Right atrium auricular region (tissue), 2 donors: ENCODE measurements at regions not wholly inside any gene's neighbourhood (a gene's known extent, or its start where the extent isn't known, plus 50 kb on each side); places are given as distances from the start of the nearest gene placed in this dataset.

Experiments
- DNase-seq: peaks from one replicate; pipeline ENCODE4 v3.0.0-alpha.2; 2019; ENCODE audit warnings: low spot score
- H3K27ac ChIP-seq, 2 donors: fragments of 200-600 bp; sonication (generic); 1 replicate in 1 of 2; 2 replicates in 1 of 2; pipeline ENCODE4 v1.5.1; 2016 to 2019
- H3K27me3 ChIP-seq, 2 donors: fragments of 200-600 bp; sonication (generic); one replicate each; pipeline versions ENCODE4 v1.5.1 to v1.6.0; 2017 to 2019
- H3K36me3 ChIP-seq: fragments of 200-600 bp; sonication (generic); one replicate; pipeline ENCODE4 v1.5.1; 2016
- H3K4me1 ChIP-seq, 2 donors: fragments of 200-600 bp; sonication (generic); one replicate each; pipeline versions ENCODE4 v1.5.1 to v1.6.0; 2017 to 2019
- H3K4me3 ChIP-seq, 2 donors: fragments of 200-600 bp; sonication (generic); 1 replicate in 1 of 2; 2 replicates in 1 of 2; pipeline ENCODE4 v1.5.1; 2017 to 2019; ENCODE audit warnings: mild to moderate bottlenecking in 1 of 2, moderate library complexity in 1 of 2
- H3K9me3 ChIP-seq, 2 donors: fragments of 200-600 bp; sonication (generic); one replicate each; pipeline ENCODE4 v1.5.1; 2019
- TF ChIP-seq, protein P1 (sequence below), 2 donors: fragments of 200-600 bp; sonication (generic); IDR thresholded peaks; one replicate each; pipeline ENCODE4 v1.5.1; 2019; ENCODE audit warnings: antibody characterized with exemption in 2 of 2

DNA sequence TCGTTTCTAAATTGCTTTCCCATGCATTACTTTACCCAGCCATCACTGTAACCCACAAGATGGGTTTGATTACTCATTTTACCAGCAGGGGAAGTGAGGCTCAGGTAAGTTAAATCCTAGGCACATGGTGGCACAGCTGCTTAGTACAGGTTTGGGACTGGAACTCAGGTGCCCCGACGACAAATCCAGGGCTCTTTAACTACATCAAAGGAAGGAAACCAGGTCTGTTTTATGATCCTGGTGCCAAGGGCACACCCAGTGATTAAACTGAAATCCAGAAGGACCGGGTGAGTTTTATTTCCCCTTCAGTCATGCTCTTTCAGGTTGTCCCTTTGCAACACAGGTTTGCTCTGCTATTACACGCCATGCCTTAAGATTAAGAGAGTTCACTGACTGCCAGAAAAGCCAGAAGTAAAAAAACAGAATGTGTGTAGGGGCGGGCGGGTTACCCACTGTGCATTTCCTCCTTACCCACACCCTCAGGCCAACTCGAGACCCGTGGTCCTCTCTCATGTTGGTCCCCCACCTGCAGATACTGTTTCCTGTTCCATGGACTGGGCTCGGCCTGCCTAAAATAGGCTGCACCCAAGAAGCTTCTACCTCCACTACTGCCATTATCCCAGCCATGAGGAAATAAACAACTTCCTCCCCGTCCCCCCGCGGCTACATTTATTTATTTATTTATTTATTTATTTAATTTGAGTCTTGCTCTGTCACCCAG, 55.1 kb upstream of the KDM7A start:
- TF ChIP-seq, protein P1, sequence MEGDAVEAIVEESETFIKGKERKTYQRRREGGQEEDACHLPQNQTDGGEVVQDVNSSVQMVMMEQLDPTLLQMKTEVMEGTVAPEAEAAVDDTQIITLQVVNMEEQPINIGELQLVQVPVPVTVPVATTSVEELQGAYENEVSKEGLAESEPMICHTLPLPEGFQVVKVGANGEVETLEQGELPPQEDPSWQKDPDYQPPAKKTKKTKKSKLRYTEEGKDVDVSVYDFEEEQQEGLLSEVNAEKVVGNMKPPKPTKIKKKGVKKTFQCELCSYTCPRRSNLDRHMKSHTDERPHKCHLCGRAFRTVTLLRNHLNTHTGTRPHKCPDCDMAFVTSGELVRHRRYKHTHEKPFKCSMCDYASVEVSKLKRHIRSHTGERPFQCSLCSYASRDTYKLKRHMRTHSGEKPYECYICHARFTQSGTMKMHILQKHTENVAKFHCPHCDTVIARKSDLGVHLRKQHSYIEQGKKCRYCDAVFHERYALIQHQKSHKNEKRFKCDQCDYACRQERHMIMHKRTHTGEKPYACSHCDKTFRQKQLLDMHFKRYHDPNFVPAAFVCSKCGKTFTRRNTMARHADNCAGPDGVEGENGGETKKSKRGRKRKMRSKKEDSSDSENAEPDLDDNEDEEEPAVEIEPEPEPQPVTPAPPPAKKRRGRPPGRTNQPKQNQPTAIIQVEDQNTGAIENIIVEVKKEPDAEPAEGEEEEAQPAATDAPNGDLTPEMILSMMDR (IDR thresholded peaks at IDR 0.05), result no peak
- Histone ChIP-seq H3K4me1 (peaks cover 0 to 26% of the 10 kb centered on the region in 2 donors), H3K27me3 (no peaks in the 10 kb centered on the region), H3K9me3 (no peaks in the 10 kb centered on the region), H3K27ac (no peak overlapping the region), H3K36me3 (no peaks in the 10 kb centered on the region), H3K4me3 (peak overlapping the region; percentile 46 to 59)
- DNase-seq, result no peak

DNA sequence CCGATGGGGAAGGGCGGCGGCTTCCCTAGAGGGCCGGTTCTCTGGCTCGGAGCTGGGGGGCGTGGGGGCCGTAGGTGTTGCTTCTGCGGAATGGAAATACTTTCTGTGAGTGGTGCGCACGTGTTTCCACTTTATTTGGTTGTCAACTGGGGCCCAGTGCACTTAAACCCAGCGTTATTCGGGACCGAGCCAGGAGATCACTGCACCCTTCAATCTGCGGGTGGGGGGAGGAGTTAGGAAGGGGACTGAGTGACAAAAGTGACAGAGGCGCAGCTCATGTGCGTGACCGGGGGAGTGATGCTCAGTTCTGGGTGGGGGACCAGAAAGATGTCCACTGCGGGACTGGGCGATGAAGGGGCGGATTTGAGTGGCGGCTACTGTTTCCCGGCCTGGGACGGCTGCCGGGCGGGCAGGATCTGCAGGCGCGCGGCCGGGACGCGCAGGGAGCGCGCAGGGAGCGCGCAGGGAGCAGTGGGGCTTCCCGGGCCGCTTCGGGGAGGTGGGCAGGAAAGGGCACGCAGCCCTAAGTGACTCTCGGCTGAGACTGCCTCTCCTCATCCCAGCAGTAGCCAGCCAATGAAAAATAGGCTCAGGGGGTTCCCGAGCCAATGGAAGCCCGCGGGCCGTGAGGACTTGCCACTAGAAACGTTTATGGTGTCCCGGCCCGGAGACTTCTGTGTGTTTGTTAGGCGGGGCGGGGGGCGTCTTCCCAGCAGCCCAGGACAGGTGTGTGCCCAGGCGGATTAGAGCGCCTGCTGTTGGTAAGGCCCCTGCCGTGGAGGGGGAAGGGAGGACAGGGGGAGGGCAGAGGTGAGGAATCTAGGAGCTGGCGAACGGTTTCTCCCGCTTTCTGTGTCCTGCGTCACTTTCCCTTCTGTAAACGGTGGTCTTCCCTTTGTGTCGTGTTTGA, 54.3 kb upstream of the KDM7A start:
- H3K4me3 ChIP-seq, result peak overlapping the region; percentile 46 to 59
- TF ChIP-seq, protein P1 (IDR thresholded peaks at IDR 0.05), result no peak
- no peaks in the 10 kb centered on the region for H3K27me3 ChIP-seq
- H3K27ac ChIP-seq, result peak overlapping the region in 1 of 2 donors; percentile 11
- H3K36me3 ChIP-seq, result no peaks in the 10 kb centered on the region
- peak; percentile 74 for DNase-seq
- peaks cover 0 to 26% of the 10 kb centered on the region in 2 donors for H3K4me1 ChIP-seq
- H3K9me3 ChIP-seq, result no peaks in the 10 kb centered on the region

DNA sequence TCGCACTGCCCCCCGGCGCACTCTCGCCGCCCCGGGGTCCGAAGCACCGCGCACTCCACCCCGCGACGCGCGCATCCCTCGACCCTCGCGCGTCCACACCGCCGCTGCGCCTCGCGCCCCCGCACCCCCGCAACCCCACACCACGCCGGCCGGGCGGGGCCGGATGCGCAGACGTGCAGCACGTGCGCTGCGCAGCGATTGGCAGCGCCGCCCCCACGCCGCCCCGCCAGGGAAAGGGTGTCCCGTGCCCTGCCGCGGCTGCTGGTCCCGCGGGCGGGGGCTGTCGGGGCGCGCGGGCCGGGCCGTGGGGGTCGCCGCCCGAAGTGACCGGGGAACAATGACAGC, 53.7 kb upstream of the KDM7A start:
- H3K27ac ChIP-seq, result peak overlapping the region in 1 of 2 donors; percentile 11
- no peaks in the 10 kb centered on the region for H3K9me3 ChIP-seq
- no peaks in the 10 kb centered on the region for H3K27me3 ChIP-seq
- H3K36me3 ChIP-seq, result no peaks in the 10 kb centered on the region
- TF ChIP-seq, protein P1 (IDR thresholded peaks at IDR 0.05), result no peak
- H3K4me3 ChIP-seq, result peak overlapping the region; percentile 46 to 59
- no peak for DNase-seq
- peaks cover 0 to 26% of the 10 kb centered on the region in 2 donors for H3K4me1 ChIP-seq

DNA sequence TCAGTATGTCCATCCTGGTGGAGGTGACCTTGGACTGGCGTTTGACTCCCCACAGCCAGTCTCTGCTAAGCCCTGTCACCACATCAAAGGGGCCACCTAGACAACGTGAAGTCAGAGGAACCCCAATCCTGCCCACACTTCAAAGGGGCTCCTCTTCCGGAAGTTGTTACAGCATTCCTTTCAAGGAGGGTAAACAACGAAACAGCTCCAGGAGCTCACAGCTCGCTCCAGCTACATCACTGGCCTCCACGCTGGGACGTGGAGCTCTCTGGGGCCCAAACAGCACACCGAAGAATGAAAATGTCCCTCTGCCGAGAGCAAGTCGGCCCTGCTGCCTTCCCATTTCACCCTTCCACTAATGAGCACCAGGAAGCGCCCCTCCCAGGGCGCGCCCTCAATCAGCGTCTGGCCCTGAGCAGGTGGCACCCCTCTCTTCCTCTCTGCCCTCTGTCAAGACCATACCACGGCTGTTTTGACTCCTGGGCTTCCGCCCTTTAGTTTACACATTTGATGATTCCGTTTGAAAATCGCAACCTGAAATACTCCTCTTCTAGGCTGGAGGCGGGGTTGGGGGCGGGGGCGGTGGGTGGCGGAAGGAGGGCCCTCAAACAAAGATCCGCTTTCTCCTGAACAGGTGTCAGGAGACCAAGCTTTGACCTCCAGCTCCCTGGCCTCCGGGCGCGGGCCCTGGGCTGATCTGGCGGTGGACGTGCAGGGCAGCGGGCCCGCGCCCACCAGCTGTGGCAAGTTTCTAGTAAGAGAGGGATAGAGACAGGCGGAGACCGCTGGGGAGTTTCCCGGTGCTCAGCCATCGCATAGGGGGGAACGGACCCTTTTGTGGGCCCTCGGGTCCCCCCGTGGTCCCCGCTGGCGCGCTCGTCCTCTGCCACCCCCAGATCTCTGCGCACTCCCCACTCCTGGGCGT, 53.1 kb upstream of the KDM7A start:
- Histone ChIP-seq H3K9me3 (no peaks in the 10 kb centered on the region), H3K36me3 (no peaks in the 10 kb centered on the region), H3K27ac (no peak overlapping the region), H3K27me3 (no peaks in the 10 kb centered on the region), H3K4me3 (peak overlapping the region; percentile 46 to 59), H3K4me1 (peaks cover 0 to 26% of the 10 kb centered on the region in 2 donors)
- TF ChIP-seq, protein P1 (IDR thresholded peaks at IDR 0.05), result no peak
- no peak for DNase-seq

DNA sequence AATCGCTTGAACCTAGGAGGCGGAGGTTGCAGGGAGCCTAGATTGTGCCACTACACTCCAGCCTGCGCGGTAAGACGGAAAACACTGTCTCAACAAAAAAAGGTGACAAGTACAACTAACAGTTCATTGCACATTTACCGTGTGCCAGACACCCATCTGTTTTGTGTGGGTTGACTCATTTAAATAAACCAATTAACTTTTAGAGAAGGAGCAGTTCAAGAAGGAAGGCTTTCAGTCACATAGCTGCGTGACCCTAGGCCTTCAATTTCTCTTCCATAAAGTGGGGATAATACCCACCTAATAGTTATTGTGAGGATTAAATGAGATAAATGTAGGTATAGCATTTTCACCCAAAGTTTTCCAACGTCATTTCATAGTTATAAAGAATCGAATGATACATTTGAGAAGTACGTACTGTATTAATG, 52.3 kb upstream of the KDM7A start:
- DNase-seq, result no peak
- Histone ChIP-seq H3K9me3 (no peaks in the 10 kb centered on the region), H3K4me3 (no peak overlapping the region), H3K4me1 (peaks cover 0 to 26% of the 10 kb centered on the region in 2 donors), H3K27ac (no peak overlapping the region), H3K36me3 (no peaks in the 10 kb centered on the region), H3K27me3 (no peaks in the 10 kb centered on the region)
- TF ChIP-seq, protein P1 (IDR thresholded peaks at IDR 0.05), result no peak
